Body of pancreas (tissue), 4 donors: ENCODE measurements at regions not wholly inside any gene's neighbourhood (a gene's known extent, or its start where the extent isn't known, plus 50 kb on each side); places are given as distances from the start of the nearest gene placed in this dataset.

Experiments used
- ATAC-seq: fragments of 150-250 bp; one replicate; pipeline ENCODE4 v1.9.1; 2016
- DNase-seq, 4 donors: peaks; one replicate each; pipeline ENCODE4 v3.0.0-alpha.2; 2019
- H3K27ac ChIP-seq, 4 donors: fragments of 200-600 bp; sonication (generic); 1 replicate in 3 of 4; 2 replicates in 1 of 4; pipeline versions ENCODE4 v1.5.1 to v1.6.1; 2016 to 2019; ENCODE audit warnings: mild to moderate bottlenecking in 1 of 4, mixed read lengths in 1 of 4, moderate library complexity in 1 of 4
- H3K27me3 ChIP-seq, 2 donors: fragments of 200-600 bp; sonication (generic); one replicate each; pipeline ENCODE4 v1.6.0; 2016; ENCODE audit warnings: mild to moderate bottlenecking in 1 of 2
- H3K36me3 ChIP-seq, 2 donors: fragments of 200-600 bp; sonication (generic); replicated peaks in 1 of 2; 2 replicates each; pipeline ENCODE4 v1.5.1; 2016; ENCODE audit warnings: low read depth in 2 of 2; ENCODE audit not compliant: insufficient read depth in 1 of 2
- H3K4me1 ChIP-seq: fragments of 200-600 bp; sonication (generic); one replicate; pipeline ENCODE4 v1.6.0; 2016
- H3K4me3 ChIP-seq, 2 donors: fragments of 200-600 bp; sonication (generic); 1 replicate in 1 of 2; 2 replicates in 1 of 2; pipeline ENCODE4 v1.5.1; 2016 to 2019
- H3K9me3 ChIP-seq, 3 donors: fragments of 200-600 bp; sonication (generic); 1 replicate in 2 of 3; 2 replicates in 1 of 3; pipeline ENCODE4 v1.5.1; 2016
- POLR2A ChIP-seq, 3 donors: fragments of 450-650 bp; IDR thresholded peaks; one replicate each; pipeline ENCODE4 v1.6.1; 2016; ENCODE audit warnings: antibody characterized with exemption in 3 of 3, mild to moderate bottlenecking in 2 of 3
- WGBS, 2 donors: methylation state at CpG; one replicate each; pipeline ENCODE4 v1.1.5; 2017; 5-methylcytosine and 5-hydroxymethylcytosine counted together
- intact Hi-C: fragments of 100-400 bp; cut with DNase I; formaldehyde crosslinking; loops from one replicate; pipeline ENCODE4 v1.15.1; 2023
- TF ChIP-seq, protein P1 (sequence below), 7 experiments: fragments of 450-650 bp in 4 of 7; fragments of 200-600 bp in 3 of 7; sonication (generic) in 3 of 7; IDR thresholded peaks; one replicate each; pipeline ENCODE4 v1.5.1; 2016 to 2019; ENCODE audit warnings: antibody characterized with exemption in 7 of 7

GRCh38 chr4:11544211-11544610 is 115.5 kb upstream of the HS3ST1 start:
- H3K27ac ChIP-seq = peak overlapping the region in 1 of 4 donors; percentile 28
- intact Hi-C loops = no loop called here

DNA sequence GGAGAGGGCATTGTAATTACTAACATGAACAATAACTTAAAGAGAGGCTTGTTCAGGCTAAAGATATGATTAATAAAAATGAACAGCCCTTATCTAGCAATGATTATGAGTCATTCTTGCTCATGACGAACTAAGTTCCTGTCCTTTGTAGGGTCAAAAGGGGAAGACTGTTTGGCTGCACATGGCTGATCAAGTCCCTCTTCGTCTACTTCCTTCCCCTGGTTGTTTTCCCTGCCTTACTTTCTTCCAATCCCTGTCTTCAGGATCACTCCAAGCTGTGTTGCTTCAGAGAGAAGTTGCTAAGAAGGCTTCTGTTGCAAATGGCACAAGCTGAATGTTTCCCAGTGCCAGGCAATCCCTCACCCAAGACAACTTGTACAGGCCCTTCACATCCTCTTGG is 115.0 kb upstream of the HS3ST1 start:
- TF ChIP-seq, protein P1, sequence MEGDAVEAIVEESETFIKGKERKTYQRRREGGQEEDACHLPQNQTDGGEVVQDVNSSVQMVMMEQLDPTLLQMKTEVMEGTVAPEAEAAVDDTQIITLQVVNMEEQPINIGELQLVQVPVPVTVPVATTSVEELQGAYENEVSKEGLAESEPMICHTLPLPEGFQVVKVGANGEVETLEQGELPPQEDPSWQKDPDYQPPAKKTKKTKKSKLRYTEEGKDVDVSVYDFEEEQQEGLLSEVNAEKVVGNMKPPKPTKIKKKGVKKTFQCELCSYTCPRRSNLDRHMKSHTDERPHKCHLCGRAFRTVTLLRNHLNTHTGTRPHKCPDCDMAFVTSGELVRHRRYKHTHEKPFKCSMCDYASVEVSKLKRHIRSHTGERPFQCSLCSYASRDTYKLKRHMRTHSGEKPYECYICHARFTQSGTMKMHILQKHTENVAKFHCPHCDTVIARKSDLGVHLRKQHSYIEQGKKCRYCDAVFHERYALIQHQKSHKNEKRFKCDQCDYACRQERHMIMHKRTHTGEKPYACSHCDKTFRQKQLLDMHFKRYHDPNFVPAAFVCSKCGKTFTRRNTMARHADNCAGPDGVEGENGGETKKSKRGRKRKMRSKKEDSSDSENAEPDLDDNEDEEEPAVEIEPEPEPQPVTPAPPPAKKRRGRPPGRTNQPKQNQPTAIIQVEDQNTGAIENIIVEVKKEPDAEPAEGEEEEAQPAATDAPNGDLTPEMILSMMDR (IDR thresholded peaks at IDR 0.05) = no peak
- no peak for TF ChIP-seq POLR2A (IDR thresholded peaks at IDR 0.05)
- H3K27ac ChIP-seq = peak overlapping the region in 1 of 4 donors; percentile 28
- no peaks in the 10 kb centered on the region for H3K36me3 ChIP-seq
- H3K4me3 ChIP-seq = no peak overlapping the region
- ATAC-seq (peak; percentile 53), DNase-seq (no peak)
- no peaks in the 10 kb centered on the region for H3K9me3 ChIP-seq
- intact Hi-C loops = no loop called here
- WGBS, 2 donors = 9 to 10% methylated on average over 2 of the region's 2 CpGs
- H3K27me3 ChIP-seq = no peaks in the 10 kb centered on the region
- no peaks in the 10 kb centered on the region for H3K4me1 ChIP-seq

More at GRCh38 chr4:11544211-11544610, 115.5 kb upstream of the HS3ST1 start:
- Histone ChIP-seq H3K9me3 (no peaks in the 10 kb centered on the region), H3K4me3 (no peak overlapping the region), H3K4me1 (no peaks in the 10 kb centered on the region), H3K27me3 (no peaks in the 10 kb centered on the region), H3K36me3 (no peaks in the 10 kb centered on the region)
- DNase-seq = no peak
- no peak for ATAC-seq
- TF ChIP-seq POLR2A (IDR thresholded peaks at IDR 0.05) = no peak
- TF ChIP-seq, protein P1 (IDR thresholded peaks at IDR 0.05) = no peak

GRCh38 chr4:11542952-11543351 is 114.3 kb upstream of the HS3ST1 start:
- no peak for ATAC-seq

GRCh38 chr4:11537846-11538245 is 109.2 kb upstream of the HS3ST1 start:
- Histone ChIP-seq H3K4me1 (no peaks in the 10 kb centered on the region), H3K27me3 (no peaks in the 10 kb centered on the region), H3K9me3 (no peaks in the 10 kb centered on the region), H3K4me3 (no peak overlapping the region), H3K36me3 (no peaks in the 10 kb centered on the region), H3K27ac (no peak overlapping the region)
- ATAC-seq (no peak), DNase-seq (no peak)
- WGBS, 2 donors = 49 to 60% methylated on average over 4 of the region's 4 CpGs
- TF ChIP-seq POLR2A (IDR thresholded peaks at IDR 0.05) = no peak
- TF ChIP-seq, protein P1 (IDR thresholded peaks at IDR 0.05) = no peak
- intact Hi-C loops = no loop called here

More at GRCh38 chr4:11542952-11543351, 114.3 kb upstream of the HS3ST1 start:
- Histone ChIP-seq H3K27me3 (no peaks in the 10 kb centered on the region), H3K4me1 (no peaks in the 10 kb centered on the region), H3K9me3 (no peaks in the 10 kb centered on the region), H3K27ac (no peak overlapping the region), H3K36me3 (no peaks in the 10 kb centered on the region), H3K4me3 (no peak overlapping the region)
- TF ChIP-seq POLR2A (IDR thresholded peaks at IDR 0.05) = no peak
- TF ChIP-seq, protein P1 (IDR thresholded peaks at IDR 0.05) = no peak
- intact Hi-C loops = no loop called here
- DNase-seq = no peak
- WGBS, 2 donors = 38 to 45% methylated on average over 2 of the region's 2 CpGs

DNA sequence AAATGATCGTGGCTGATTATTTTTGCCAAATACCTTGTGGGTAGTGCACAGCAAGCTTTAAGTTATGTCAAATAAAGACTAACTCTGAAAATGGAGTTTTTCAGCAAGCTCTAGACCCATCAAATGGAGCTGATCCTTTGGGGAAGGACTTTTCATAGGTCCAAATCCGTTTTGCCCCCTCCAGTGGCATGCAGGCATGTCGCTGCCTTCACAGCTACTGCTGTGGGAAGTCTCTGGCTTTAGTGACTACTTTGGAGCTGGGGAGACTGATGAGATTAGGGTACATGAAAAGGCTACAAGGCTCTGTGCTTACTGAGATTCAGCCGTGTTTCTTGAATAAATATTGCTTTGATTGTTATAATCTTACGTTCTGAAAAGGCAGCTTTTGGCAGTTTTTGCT is 106.6 kb upstream of the HS3ST1 start:
- intact Hi-C loops = no loop called here
- WGBS, 2 donors = 49 to 71% methylated on average over 4 to 5 of the region's 5 CpGs
- H3K27me3 ChIP-seq = no peaks in the 10 kb centered on the region
- ATAC-seq = no peak
- no peak overlapping the region for H3K4me3 ChIP-seq
- no peaks in the 10 kb centered on the region for H3K4me1 ChIP-seq
- peaks cover 0 to 4% (median 0%) of the 10 kb centered on the region in 3 donors for H3K9me3 ChIP-seq
- DNase-seq = no peak
- H3K36me3 ChIP-seq = no peaks in the 10 kb centered on the region
- no peak overlapping the region for H3K27ac ChIP-seq
- TF ChIP-seq, protein P1 (IDR thresholded peaks at IDR 0.05) = no peak
- TF ChIP-seq POLR2A (IDR thresholded peaks at IDR 0.05) = no peak
